Ovary (tissue), 7 donors: ENCODE measurements at regions not wholly inside any gene's neighbourhood (a gene's known extent, or its start where the extent isn't known, plus 50 kb on each side); places are given as distances from the start of the nearest gene placed in this dataset.

ENCODE experiments used
- DNase-seq, 5 donors: peaks; one replicate each; pipeline ENCODE4 v3.0.0-alpha.2; 2019 to 2020
- H3K27ac ChIP-seq, 2 donors: fragments of 200-600 bp; one replicate each; pipeline versions ENCODE4 v1.5.1 to v1.8.0; 2019 to 2022
- H3K27me3 ChIP-seq: fragments of 200-600 bp; one replicate; pipeline ENCODE4 v1.8.0; 2022
- H3K36me3 ChIP-seq: fragments of 200-600 bp; sonication (generic); one replicate; pipeline ENCODE4 v1.5.1; 2019
- H3K4me1 ChIP-seq: one replicate; pipeline ENCODE4 v1.8.1; 2013; ENCODE audit warnings: mild to moderate bottlenecking, moderate library complexity; ENCODE audit not compliant: insufficient read depth
- H3K4me3 ChIP-seq: fragments of 200-600 bp; sonication (generic); one replicate; pipeline ENCODE4 v1.5.1; 2017
- H3K9me3 ChIP-seq, 2 donors: fragments of 200-600 bp in 1 of 2; sonication (generic) in 1 of 2; one replicate each; pipeline versions ENCODE4 v1.5.1 to v1.8.1; 2013 to 2019; ENCODE audit warnings: mild to moderate bottlenecking in 1 of 2, moderate library complexity in 1 of 2
- EP300 ChIP-seq: sonication (generic); formaldehyde crosslinking; IDR thresholded peaks from one replicate; pipeline ENCODE4 v1.6.1; 2017; ENCODE audit warnings: antibody characterized with exemption
- POLR2A ChIP-seq: fragments of 450-650 bp; IDR thresholded peaks from one replicate; pipeline ENCODE4 v1.6.1; 2017; ENCODE audit warnings: antibody characterized with exemption, mild to moderate bottlenecking, moderate library complexity
- WGBS, 3 donors: extraction: QIAGEN DNeasy Blood & Tissue Kit in 1 of 3; methylation state at CpG; one replicate each; pipeline versions ENCODE4 v1.1.5 to v1.1.7; 2013 to 2017; 5-methylcytosine and 5-hydroxymethylcytosine counted together
- intact Hi-C, 4 donors: fragments of 100-400 bp; cut with DNase I; formaldehyde crosslinking; loops; one replicate each; pipeline versions ENCODE4 v1.11.0 to v1.15.1; 2022 to 2023
- TF ChIP-seq, protein P1 (sequence below), 3 donors: fragments of 450-650 bp in 2 of 3; fragments of 200-600 bp in 1 of 3; IDR thresholded peaks; one replicate each; pipeline versions ENCODE4 v1.5.1 to v1.8.0; 2016 to 2022; ENCODE audit warnings: antibody characterized with exemption in 3 of 3, mild to moderate bottlenecking in 1 of 3
- donor health status: DM: no; HTN: no; CAD: no; lungs with moderate emphysema.
- donor health status: DM: no; HTN: no; CAD: no.
- donor health status: Bipolar disorder and iron deficiency.
- donor health status: DM: no; HTN: no; CAD: no.
- donor health status: DM: yes; HTN: yes; CAD: no.

DNA sequence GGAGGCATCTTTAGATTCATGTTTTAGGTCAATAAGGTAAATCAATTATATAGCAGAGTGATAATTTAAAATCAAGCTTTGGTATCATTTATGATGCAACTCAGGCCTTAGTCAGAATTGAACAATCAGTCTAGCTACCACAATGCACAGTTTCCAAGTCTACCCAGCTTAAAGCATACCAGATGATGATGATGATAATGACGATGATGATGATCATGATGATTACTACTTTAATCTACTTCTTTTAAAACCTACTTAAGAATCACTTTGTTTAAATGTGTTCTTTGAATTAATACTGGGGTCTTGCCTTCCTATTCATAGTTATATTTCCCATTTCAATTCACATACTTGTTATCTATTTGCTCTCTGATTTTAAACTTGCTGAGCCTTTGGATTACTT, 1872.7 kb downstream of the OLFM4 start:
- DNase-seq: no peak
- H3K4me3 ChIP-seq: no peak overlapping the region
- intact Hi-C loops: no loop called here
- H3K27me3 ChIP-seq: no peaks in the 10 kb centered on the region
- H3K9me3 ChIP-seq: no peaks in the 10 kb centered on the region
- 89 to 100% (median 94%) methylated on average over 1 of the region's 1 CpG for WGBS, 3 donors
- H3K36me3 ChIP-seq: no peaks in the 10 kb centered on the region
- H3K4me1 ChIP-seq: no peaks in the 10 kb centered on the region
- TF ChIP-seq POLR2A (no peak), EP300 (no peak)
- TF ChIP-seq, protein P1, sequence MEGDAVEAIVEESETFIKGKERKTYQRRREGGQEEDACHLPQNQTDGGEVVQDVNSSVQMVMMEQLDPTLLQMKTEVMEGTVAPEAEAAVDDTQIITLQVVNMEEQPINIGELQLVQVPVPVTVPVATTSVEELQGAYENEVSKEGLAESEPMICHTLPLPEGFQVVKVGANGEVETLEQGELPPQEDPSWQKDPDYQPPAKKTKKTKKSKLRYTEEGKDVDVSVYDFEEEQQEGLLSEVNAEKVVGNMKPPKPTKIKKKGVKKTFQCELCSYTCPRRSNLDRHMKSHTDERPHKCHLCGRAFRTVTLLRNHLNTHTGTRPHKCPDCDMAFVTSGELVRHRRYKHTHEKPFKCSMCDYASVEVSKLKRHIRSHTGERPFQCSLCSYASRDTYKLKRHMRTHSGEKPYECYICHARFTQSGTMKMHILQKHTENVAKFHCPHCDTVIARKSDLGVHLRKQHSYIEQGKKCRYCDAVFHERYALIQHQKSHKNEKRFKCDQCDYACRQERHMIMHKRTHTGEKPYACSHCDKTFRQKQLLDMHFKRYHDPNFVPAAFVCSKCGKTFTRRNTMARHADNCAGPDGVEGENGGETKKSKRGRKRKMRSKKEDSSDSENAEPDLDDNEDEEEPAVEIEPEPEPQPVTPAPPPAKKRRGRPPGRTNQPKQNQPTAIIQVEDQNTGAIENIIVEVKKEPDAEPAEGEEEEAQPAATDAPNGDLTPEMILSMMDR (IDR thresholded peaks at IDR 0.05): no peak
- no peak overlapping the region for H3K27ac ChIP-seq

- Histone ChIP-seq H3K4me1 (no peaks in the 10 kb centered on the region), H3K27ac (no peak overlapping the region), H3K27me3 (no peaks in the 10 kb centered on the region), H3K36me3 (no peaks in the 10 kb centered on the region), H3K4me3 (no peak overlapping the region), H3K9me3 (no peaks in the 10 kb centered on the region)
- TF ChIP-seq POLR2A (no peak), EP300 (no peak)
- TF ChIP-seq, protein P1 (IDR thresholded peaks at IDR 0.05): no peak
- DNase-seq: no peak
- 83 to 88% (median 85%) methylated on average over 3 of the region's 3 CpGs for WGBS, 3 donors
- intact Hi-C loops: no loop called here
Measured at GRCh38 chr13:54912367-54912766, 1883.8 kb downstream of the OLFM4 start.

- DNase-seq: no peak
- Histone ChIP-seq H3K4me3 (no peak overlapping the region), H3K27me3 (no peaks in the 10 kb centered on the region), H3K9me3 (no peaks in the 10 kb centered on the region), H3K4me1 (no peaks in the 10 kb centered on the region), H3K27ac (no peak overlapping the region), H3K36me3 (no peaks in the 10 kb centered on the region)
- TF ChIP-seq POLR2A (no peak), EP300 (no peak)
- TF ChIP-seq, protein P1 (IDR thresholded peaks at IDR 0.05): no peak
- WGBS, 3 donors: 81 to 89% (median 85%) methylated on average over 4 of the region's 4 CpGs
- intact Hi-C loops: no loop called here
Measured at GRCh38 chr13:54913668-54914067, 1885.1 kb downstream of the OLFM4 start.

DNA sequence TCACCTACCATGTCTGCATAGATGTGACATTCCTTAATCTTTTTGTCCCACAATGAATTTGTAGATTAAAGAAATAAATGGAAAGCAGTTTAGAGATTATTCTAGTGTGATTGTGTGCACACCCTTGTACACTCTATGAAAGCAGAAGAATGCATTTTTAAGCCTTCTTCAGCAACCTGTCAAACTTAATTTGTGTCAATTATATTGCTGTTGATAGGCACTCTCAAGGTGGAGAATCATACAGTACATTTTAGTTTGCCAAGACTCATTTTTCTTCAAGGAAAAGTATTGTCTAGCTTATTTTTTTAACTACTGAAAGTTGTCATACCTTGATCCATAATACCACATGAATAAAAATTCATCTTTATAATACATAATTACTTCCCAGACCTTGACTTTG, 1898.9 kb downstream of the OLFM4 start:
- Histone ChIP-seq H3K9me3 (no peaks in the 10 kb centered on the region), H3K4me3 (no peak overlapping the region), H3K27me3 (no peaks in the 10 kb centered on the region), H3K27ac (no peak overlapping the region), H3K4me1 (no peaks in the 10 kb centered on the region), H3K36me3 (no peaks in the 10 kb centered on the region)
- TF ChIP-seq EP300 (no peak), POLR2A (no peak)
- TF ChIP-seq, protein P1 (IDR thresholded peaks at IDR 0.05): no peak
- intact Hi-C loops: no loop called here
- DNase-seq: no peak

DNA sequence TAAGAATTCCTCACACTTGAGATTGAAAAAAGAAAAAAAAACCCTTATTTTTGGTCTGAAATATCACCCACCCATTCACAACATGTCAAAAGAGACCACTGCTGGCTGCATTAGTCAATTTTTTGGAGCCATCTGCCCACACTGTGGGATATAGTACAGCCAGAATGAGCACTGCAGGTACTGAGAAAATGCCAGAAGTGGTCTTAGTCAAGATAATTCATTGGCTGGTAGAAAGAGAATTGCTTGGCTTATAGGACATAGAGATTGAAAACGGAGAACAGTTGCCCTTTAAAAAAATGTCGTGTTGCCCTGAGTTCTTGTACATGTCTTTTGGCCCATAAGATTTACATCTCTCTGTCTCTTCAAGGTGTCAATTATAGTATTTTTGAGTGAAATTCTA, 1899.5 kb downstream of the OLFM4 start:
- no peak for TF ChIP-seq POLR2A
- TF ChIP-seq, protein P1 (IDR thresholded peaks at IDR 0.05): no peak
- no peak for TF ChIP-seq EP300
- 74 to 78% (median 76%) methylated on average over 2 of the region's 2 CpGs for WGBS, 3 donors
- Histone ChIP-seq H3K36me3 (no peaks in the 10 kb centered on the region), H3K9me3 (no peaks in the 10 kb centered on the region), H3K27ac (no peak overlapping the region), H3K27me3 (no peaks in the 10 kb centered on the region), H3K4me1 (no peaks in the 10 kb centered on the region), H3K4me3 (no peak overlapping the region)
- no peak for DNase-seq
- intact Hi-C loops: no loop called here
